ENCODE measurements at regions not wholly inside any gene's neighbourhood (a gene's known extent, or its start where the extent isn't known, plus 50 kb on each side); places are given as distances from the start of the nearest gene placed in this dataset.

GRCh38 chr4:178554352-178554751 lies 1112.1 kb upstream of the AGA start:
- H3K36me3 Mint-ChIP-seq (ENCODE audit: insufficient read depth): no peaks in the 10 kb centered on the region
- no peaks in the 10 kb centered on the region for H3K27me3 Mint-ChIP-seq
- TF ChIP-seq CTCF (IDR thresholded peaks at IDR 0.05; ENCODE audit: unreplicated experiment): no peak
- no peak for DNase-seq (ENCODE audit: low spot score, unreplicated experiment)
- H3K9me3 Mint-ChIP-seq (ENCODE audit: low read depth): no peaks in the 10 kb centered on the region
- no peak overlapping the region for H3K4me3 Mint-ChIP-seq (ENCODE audit: low read depth)
- peaks cover 17% of the 10 kb centered on the region for H3K4me1 Mint-ChIP-seq (ENCODE audit: low read depth)
- H3K27ac Mint-ChIP-seq: no peak overlapping the region

- H3K27ac Mint-ChIP-seq: peak overlapping the region; percentile 84
- TF ChIP-seq CTCF (IDR thresholded peaks at IDR 0.05; ENCODE audit: unreplicated experiment): no peak
- peaks cover 5% of the 10 kb centered on the region for H3K9me3 Mint-ChIP-seq (ENCODE audit: low read depth)
- no peak for DNase-seq (ENCODE audit: low spot score, unreplicated experiment)
- H3K4me3 Mint-ChIP-seq (ENCODE audit: low read depth): peak overlapping the region; percentile 21
- no peaks in the 10 kb centered on the region for H3K36me3 Mint-ChIP-seq (ENCODE audit: insufficient read depth)
- H3K4me1 Mint-ChIP-seq (ENCODE audit: low read depth): peaks cover 17% of the 10 kb centered on the region
- no peaks in the 10 kb centered on the region for H3K27me3 Mint-ChIP-seq
Measured at GRCh38 chr4:178556796-178557195, 1114.6 kb upstream of the AGA start.

- no peak for DNase-seq (ENCODE audit: low spot score, unreplicated experiment)
- Mint-ChIP-seq H3K9me3 (ENCODE audit: low read depth) (no peaks in the 10 kb centered on the region), H3K4me3 (ENCODE audit: low read depth) (no peak overlapping the region), H3K27ac (no peak overlapping the region), H3K36me3 (ENCODE audit: insufficient read depth) (no peaks in the 10 kb centered on the region), H3K4me1 (ENCODE audit: low read depth) (no peaks in the 10 kb centered on the region), H3K27me3 (no peaks in the 10 kb centered on the region)
- no peak for TF ChIP-seq CTCF (IDR thresholded peaks at IDR 0.05; ENCODE audit: unreplicated experiment)
Measured at GRCh38 chr4:178577933-178578332, 1135.7 kb upstream of the AGA start.

GRCh38 chr4:178595500-178596138 lies 1153.4 kb upstream of the AGA start:
- no peak for DNase-seq (ENCODE audit: low spot score, unreplicated experiment)
- Mint-ChIP-seq H3K9me3 (ENCODE audit: low read depth) (peaks cover 4% of the 10 kb centered on the region), H3K4me3 (ENCODE audit: low read depth) (no peak overlapping the region), H3K4me1 (ENCODE audit: low read depth) (peaks cover 3% of the 10 kb centered on the region), H3K27me3 (no peaks in the 10 kb centered on the region), H3K36me3 (ENCODE audit: insufficient read depth) (no peaks in the 10 kb centered on the region), H3K27ac (no peak overlapping the region)
- no peak for TF ChIP-seq CTCF (IDR thresholded peaks at IDR 0.05; ENCODE audit: unreplicated experiment)

GRCh38 chr4:178598672-178599071 lies 1156.4 kb upstream of the AGA start:
- DNase-seq (ENCODE audit: low spot score, unreplicated experiment): no peak
- Mint-ChIP-seq H3K9me3 (ENCODE audit: low read depth) (no peaks in the 10 kb centered on the region), H3K4me1 (ENCODE audit: low read depth) (peaks cover 3% of the 10 kb centered on the region), H3K27ac (no peak overlapping the region), H3K27me3 (no peaks in the 10 kb centered on the region), H3K4me3 (ENCODE audit: low read depth) (no peak overlapping the region), H3K36me3 (ENCODE audit: insufficient read depth) (no peaks in the 10 kb centered on the region)
- TF ChIP-seq CTCF (IDR thresholded peaks at IDR 0.05; ENCODE audit: unreplicated experiment): no peak
